Esophagus squamous epithelium (tissue), 4 donors: ENCODE measurements at regions not wholly inside any gene's neighbourhood (a gene's known extent, or its start where the extent isn't known, plus 50 kb on each side); places are given as distances from the start of the nearest gene placed in this dataset.
"Not testable (repeated sequence)": the region's sequence is repeated elsewhere in the genome, so short reads cannot be mapped to it uniquely, and the experiment has no call there.

Experiments
- POLR2A ChIP-seq, 4 donors: fragments of 450-650 bp; IDR thresholded peaks; one replicate each; pipeline ENCODE4 v1.6.1; 2017; ENCODE audit warnings: antibody characterized with exemption in 4 of 4, mild to moderate bottlenecking in 4 of 4, moderate library complexity in 3 of 4
- TF ChIP-seq, protein P1 (sequence below), 6 experiments: fragments of 450-650 bp in 4 of 6; fragments of 200-600 bp in 2 of 6; sonication (generic) in 2 of 6; IDR thresholded peaks; one replicate each; pipeline ENCODE4 v1.5.1; 2016 to 2019; ENCODE audit warnings: antibody characterized with exemption in 6 of 6, mild to moderate bottlenecking in 4 of 6, moderate library complexity in 4 of 6

DNA sequence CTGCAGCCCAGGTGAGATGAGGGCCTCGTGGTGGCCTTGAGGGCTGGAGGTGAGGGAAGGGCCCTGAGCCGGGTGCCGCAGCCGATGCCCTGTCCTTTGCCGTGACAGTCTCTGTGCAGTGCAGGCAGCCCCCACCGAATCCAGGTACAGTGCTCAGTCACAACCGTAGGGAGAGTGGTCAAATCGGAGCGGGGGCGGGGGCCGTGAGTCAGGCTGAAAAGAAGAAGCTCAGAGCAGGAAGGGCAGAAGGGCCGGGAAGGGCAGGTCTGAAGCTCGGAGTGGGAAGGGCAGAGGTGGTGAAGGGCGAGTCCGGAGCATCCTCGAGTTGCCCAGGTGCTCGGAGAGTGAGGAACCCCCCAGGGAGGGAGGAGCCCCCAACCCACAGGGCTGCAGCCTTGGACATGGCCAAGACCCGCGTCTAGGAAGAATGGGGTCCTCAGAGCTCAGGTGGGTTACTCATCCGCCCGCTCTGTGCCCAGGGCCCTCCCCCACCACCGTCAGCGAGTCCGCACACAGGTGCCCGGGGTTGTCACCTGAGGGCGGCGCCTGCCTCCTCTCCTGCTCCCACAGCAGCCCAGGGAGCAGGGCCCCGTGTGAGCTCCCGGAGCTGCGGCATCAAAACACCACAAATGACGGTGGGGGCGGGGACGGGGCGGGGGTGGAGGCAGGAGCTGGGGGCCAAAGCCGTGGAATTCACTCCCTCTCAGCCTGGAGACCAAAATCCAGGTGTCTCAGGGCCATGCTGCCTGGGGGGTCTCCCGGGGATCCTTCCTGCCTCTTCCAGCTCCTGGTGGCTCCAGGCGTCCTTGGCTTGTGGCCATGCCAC is 179.7 kb upstream of the ZNF469 start:
- TF ChIP-seq, protein P1, sequence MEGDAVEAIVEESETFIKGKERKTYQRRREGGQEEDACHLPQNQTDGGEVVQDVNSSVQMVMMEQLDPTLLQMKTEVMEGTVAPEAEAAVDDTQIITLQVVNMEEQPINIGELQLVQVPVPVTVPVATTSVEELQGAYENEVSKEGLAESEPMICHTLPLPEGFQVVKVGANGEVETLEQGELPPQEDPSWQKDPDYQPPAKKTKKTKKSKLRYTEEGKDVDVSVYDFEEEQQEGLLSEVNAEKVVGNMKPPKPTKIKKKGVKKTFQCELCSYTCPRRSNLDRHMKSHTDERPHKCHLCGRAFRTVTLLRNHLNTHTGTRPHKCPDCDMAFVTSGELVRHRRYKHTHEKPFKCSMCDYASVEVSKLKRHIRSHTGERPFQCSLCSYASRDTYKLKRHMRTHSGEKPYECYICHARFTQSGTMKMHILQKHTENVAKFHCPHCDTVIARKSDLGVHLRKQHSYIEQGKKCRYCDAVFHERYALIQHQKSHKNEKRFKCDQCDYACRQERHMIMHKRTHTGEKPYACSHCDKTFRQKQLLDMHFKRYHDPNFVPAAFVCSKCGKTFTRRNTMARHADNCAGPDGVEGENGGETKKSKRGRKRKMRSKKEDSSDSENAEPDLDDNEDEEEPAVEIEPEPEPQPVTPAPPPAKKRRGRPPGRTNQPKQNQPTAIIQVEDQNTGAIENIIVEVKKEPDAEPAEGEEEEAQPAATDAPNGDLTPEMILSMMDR (IDR thresholded peaks at IDR 0.05) = not testable (repeated sequence)
- TF ChIP-seq POLR2A (IDR thresholded peaks at IDR 0.05) = not testable (repeated sequence)
